Glutamatergic neuron (in vitro differentiated cells): ENCODE measurements at regions not wholly inside any gene's neighbourhood (a gene's known extent, or its start where the extent isn't known, plus 50 kb on each side); places are given as distances from the start of the nearest gene placed in this dataset.

Experiments used
- DNase-seq: peaks from one replicate; pipeline ENCODE4 v3.0.0; 2022
- H3K27ac Mint-ChIP-seq: one replicate; pipeline ENCODE4 v1.8.0; 2020; ENCODE audit warnings: mild to moderate bottlenecking, mixed read lengths, inconsistent platforms; ENCODE audit not compliant: unreplicated experiment
- H3K27me3 Mint-ChIP-seq: one replicate; pipeline ENCODE4 v1.8.0; 2020; ENCODE audit warnings: mild to moderate bottlenecking, moderate library complexity, mixed read lengths, inconsistent platforms; ENCODE audit not compliant: unreplicated experiment
- H3K36me3 Mint-ChIP-seq: one replicate; pipeline ENCODE4 v1.8.0; 2020; ENCODE audit warnings: mild to moderate bottlenecking, mixed read lengths, inconsistent platforms; ENCODE audit not compliant: unreplicated experiment
- H3K4me1 Mint-ChIP-seq: one replicate; pipeline ENCODE4 v1.8.0; 2020; ENCODE audit warnings: mild to moderate bottlenecking, low read depth, mixed read lengths, inconsistent platforms; ENCODE audit not compliant: unreplicated experiment
- H3K4me3 Mint-ChIP-seq: one replicate; pipeline ENCODE4 v1.8.0; 2020; ENCODE audit warnings: mild to moderate bottlenecking, mixed read lengths, inconsistent platforms; ENCODE audit not compliant: unreplicated experiment
- H3K9me3 Mint-ChIP-seq: one replicate; pipeline ENCODE4 v1.8.0; 2020; ENCODE audit warnings: mild to moderate bottlenecking, moderate library complexity, mixed read lengths, inconsistent platforms; ENCODE audit not compliant: unreplicated experiment
- CTCF ChIP-seq: fragments of 200-600 bp; sonication (generic); IDR thresholded peaks from one replicate; pipeline ENCODE4 v1.5.0; 2021; ENCODE audit not compliant: partially characterized antibody, unreplicated experiment

DNA sequence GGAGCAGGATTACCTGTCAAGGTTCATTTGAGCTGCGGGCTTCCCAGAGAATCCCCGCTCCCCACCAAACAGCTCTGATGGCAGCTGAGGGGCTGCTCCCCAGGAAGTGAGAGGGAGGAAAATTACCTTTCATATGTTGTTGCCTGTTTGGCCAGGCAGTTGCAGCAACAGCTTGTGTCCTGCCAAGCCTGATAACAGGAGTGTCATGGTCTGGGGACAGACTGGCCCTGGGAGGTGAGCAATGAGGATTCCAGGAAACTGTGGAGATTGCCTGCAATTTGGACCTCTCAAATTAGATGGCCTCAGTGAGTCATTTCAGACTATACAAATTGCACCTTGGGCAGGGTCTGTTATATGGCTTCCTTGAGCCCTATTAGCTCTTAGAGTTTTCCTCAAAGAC, 189.3 kb downstream of the PTPRU start:
- Mint-ChIP-seq H3K4me1 (no peaks in the 10 kb centered on the region), H3K4me3 (no peak overlapping the region), H3K36me3 (peaks cover 5% of the 10 kb centered on the region), H3K27ac (no peak overlapping the region), H3K9me3 (no peaks in the 10 kb centered on the region), H3K27me3 (peaks cover 3% of the 10 kb centered on the region)
- DNase-seq: no peak
- TF ChIP-seq CTCF: no peak

DNA sequence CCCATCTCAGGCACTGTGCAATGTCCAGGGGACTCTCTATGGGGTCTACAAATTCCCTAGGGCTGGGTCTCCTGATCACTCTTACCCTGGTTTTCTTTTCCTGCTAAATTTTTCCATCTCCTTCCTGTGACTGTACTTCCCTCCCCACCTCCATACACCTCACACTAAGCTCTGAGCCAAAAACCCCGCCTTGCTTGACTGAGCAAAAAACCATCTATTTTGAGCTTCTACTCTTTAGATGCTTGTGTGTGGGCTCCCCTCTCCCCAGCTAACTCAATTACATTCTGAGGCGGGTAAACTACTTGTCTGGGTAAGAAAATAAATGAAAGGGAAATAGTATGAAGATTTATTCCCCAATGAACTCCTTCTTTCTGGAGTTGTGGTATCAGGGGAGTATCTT, 187.9 kb downstream of the PTPRU start:
- Mint-ChIP-seq H3K4me1 (no peaks in the 10 kb centered on the region), H3K9me3 (no peaks in the 10 kb centered on the region), H3K4me3 (no peak overlapping the region), H3K27me3 (peaks cover 3% of the 10 kb centered on the region), H3K27ac (no peak overlapping the region), H3K36me3 (peaks cover 5% of the 10 kb centered on the region)
- no peak for DNase-seq
- no peak for TF ChIP-seq CTCF

- no peak for TF ChIP-seq CTCF
- no peak overlapping the region for H3K27ac Mint-ChIP-seq
- no peaks in the 10 kb centered on the region for H3K36me3 Mint-ChIP-seq
- peaks cover 6% of the 10 kb centered on the region for H3K4me1 Mint-ChIP-seq
- H3K9me3 Mint-ChIP-seq: no peaks in the 10 kb centered on the region
- peaks cover 4% of the 10 kb centered on the region for H3K27me3 Mint-ChIP-seq
- no peak for DNase-seq
- H3K4me3 Mint-ChIP-seq: no peak overlapping the region
These were observed 183.9 kb downstream of the PTPRU start for GRCh38 chr1:29420202-29420601.

- Mint-ChIP-seq H3K4me1 (peaks cover 6% of the 10 kb centered on the region), H3K9me3 (peaks cover 2% of the 10 kb centered on the region), H3K27ac (no peak overlapping the region), H3K36me3 (no peaks in the 10 kb centered on the region), H3K4me3 (no peak overlapping the region), H3K27me3 (peaks cover 4% of the 10 kb centered on the region)
- TF ChIP-seq CTCF: no peak
- DNase-seq: no peak
These were observed 181.6 kb downstream of the PTPRU start for GRCh38 chr1:29417971-29418370.

DNA sequence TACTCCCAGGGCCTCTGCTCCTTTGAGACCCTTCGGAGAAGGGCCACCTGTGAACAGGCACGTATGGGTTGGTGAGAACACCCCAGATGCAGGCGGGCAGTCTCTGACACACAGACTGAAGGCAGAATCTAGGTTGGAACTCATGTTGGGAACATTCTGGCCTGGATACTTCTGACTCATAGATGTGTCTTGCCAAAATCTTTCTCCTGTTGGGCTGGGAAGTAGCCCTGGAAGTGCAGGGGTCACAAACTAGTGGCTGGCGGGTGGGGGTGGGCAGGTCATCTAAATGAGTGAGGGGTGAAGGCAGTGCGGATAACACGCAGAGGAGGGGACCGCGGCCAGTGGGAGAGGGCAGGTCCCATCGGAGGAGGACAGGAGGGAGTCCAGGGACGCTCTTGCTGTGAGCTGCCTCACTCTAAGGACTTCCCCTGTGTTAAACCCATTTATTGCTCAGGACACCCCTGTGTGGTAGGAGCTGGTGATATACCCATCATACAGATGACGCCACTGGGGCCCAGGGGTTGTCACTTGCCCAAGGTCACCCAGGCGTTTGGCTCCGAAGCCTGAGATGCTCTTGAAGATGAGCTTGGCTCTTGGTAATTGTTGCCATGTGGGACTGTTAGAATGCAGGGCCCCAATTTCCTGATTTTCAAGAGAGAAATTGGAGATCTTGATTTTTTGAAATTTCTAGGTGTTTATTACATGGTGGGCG, 181.0 kb downstream of the PTPRU start:
- Mint-ChIP-seq H3K4me1 (peaks cover 6% of the 10 kb centered on the region), H3K9me3 (peaks cover 2% of the 10 kb centered on the region), H3K36me3 (no peaks in the 10 kb centered on the region), H3K4me3 (no peak overlapping the region), H3K27me3 (peaks cover 5% of the 10 kb centered on the region), H3K27ac (no peak overlapping the region)
- TF ChIP-seq CTCF: no peak
- no peak for DNase-seq
